Panc1 (cell line): ENCODE measurements at regions not wholly inside any gene's neighbourhood (a gene's known extent, or its start where the extent isn't known, plus 50 kb on each side); places are given as distances from the start of the nearest gene placed in this dataset.

Source experiments
- CTCF ChIP-seq: fragments of 450-650 bp; IDR thresholded peaks from 2 replicates; pipeline ENCODE4 v1.5.1; 2017; ENCODE audit warnings: mild to moderate bottlenecking
- POLR2AphosphoS5 ChIP-seq: IDR thresholded peaks from 2 replicates; pipeline ENCODE4 v1.6.1; 2012; ENCODE audit warnings: mild to moderate bottlenecking, low read depth, low read length, moderate library complexity
- REST ChIP-seq, 2 experiments: IDR thresholded peaks; 2 replicates each; pipeline ENCODE4 v1.6.1; 2011 to 2012; ENCODE audit warnings: low read depth in 2 of 2, control low read depth in 1 of 2, low read length in 1 of 2, mild to moderate bottlenecking in 1 of 2, moderate library complexity in 1 of 2; ENCODE audit not compliant: insufficient read depth in 1 of 2

GRCh38 chrX:133474574-133474973 lies 59.3 kb upstream of the GPC4 start:
- TF ChIP-seq CTCF (no peak), REST (IDR thresholded peaks at IDR 0.05; ENCODE audit: insufficient read depth in 1 of 2, low read depth in 2 of 2, low read length in 1 of 2) (no peak), POLR2AphosphoS5 (no peak)
